H9 (cell line): ENCODE measurements at regions not wholly inside any gene's neighbourhood (a gene's known extent, or its start where the extent isn't known, plus 50 kb on each side); places are given as distances from the start of the nearest gene placed in this dataset.

Experiments
- DNase-seq: peaks from one replicate; pipeline ENCODE4 v3.0.0-alpha.2; 2017
- H2AFZ ChIP-seq: one replicate; pipeline ENCODE4 v1.6.1; 2013; ENCODE audit warnings: mild to moderate bottlenecking, low read length, control low read depth, moderate library complexity
- H2AK5ac ChIP-seq: 2 replicates; pipeline ENCODE4 v1.6.1; 2013; ENCODE audit warnings: low read length, control low read depth, mixed read lengths; ENCODE audit not compliant: insufficient read length
- H2BK120ac ChIP-seq: one replicate; pipeline ENCODE4 v1.6.1; 2013; ENCODE audit warnings: low read depth, mild to moderate bottlenecking, low read length, control low read depth, inconsistent platforms; ENCODE audit not compliant: poor library complexity, severe bottlenecking
- H2BK12ac ChIP-seq: 2 replicates; pipeline ENCODE4 v1.6.1; 2013; ENCODE audit warnings: low read length, control low read depth, mixed read lengths, low read depth; ENCODE audit not compliant: insufficient read length
- H2BK15ac ChIP-seq: 2 replicates; pipeline ENCODE4 v1.6.1; 2013; ENCODE audit warnings: low read depth, low read length, control low read depth
- H2BK20ac ChIP-seq: one replicate; pipeline ENCODE4 v1.6.1; 2013; ENCODE audit warnings: low read depth, mild to moderate bottlenecking, low read length, control low read depth, inconsistent platforms; ENCODE audit not compliant: poor library complexity, severe bottlenecking
- H2BK5ac ChIP-seq: 2 replicates; pipeline ENCODE4 v1.6.1; 2013; ENCODE audit warnings: low read length, control low read depth, mixed read lengths; ENCODE audit not compliant: insufficient read length
- H3K14ac ChIP-seq: 2 replicates; pipeline ENCODE4 v1.6.1; 2013; ENCODE audit warnings: low read length, control low read depth; ENCODE audit not compliant: insufficient read depth
- H3K18ac ChIP-seq: 2 replicates; pipeline ENCODE4 v1.6.1; 2013; ENCODE audit warnings: low read depth, mild to moderate bottlenecking, mixed read lengths, low read length, control low read depth; ENCODE audit not compliant: insufficient read length
- H3K23ac ChIP-seq: 2 replicates; pipeline ENCODE4 v1.6.1; 2013; ENCODE audit warnings: low read length, control low read depth, mixed read lengths, low read depth; ENCODE audit not compliant: insufficient read length
- H3K23me2 ChIP-seq: 2 replicates; pipeline ENCODE4 v1.6.1; 2013; ENCODE audit warnings: low read depth, mild to moderate bottlenecking, mixed read lengths, low read length, control low read depth; ENCODE audit not compliant: insufficient read length, poor library complexity, severe bottlenecking
- H3K27ac ChIP-seq: 2 replicates; pipeline ENCODE4 v1.5.1; 2013; ENCODE audit warnings: low read length, control low read depth, mixed read lengths, low read depth; ENCODE audit not compliant: insufficient read length
- H3K27me3 ChIP-seq: 2 replicates; pipeline ENCODE4 v1.6.1; 2013; ENCODE audit warnings: low read length, control low read depth, inconsistent platforms; ENCODE audit not compliant: insufficient read depth
- H3K4ac ChIP-seq: 2 replicates; pipeline ENCODE4 v1.6.1; 2013; ENCODE audit warnings: low read depth, mild to moderate bottlenecking, control low read depth, inconsistent platforms, low read length, moderate library complexity
- H3K4me1 ChIP-seq: 2 replicates; pipeline ENCODE4 v1.6.1; 2013; ENCODE audit warnings: low read length, control low read depth, inconsistent platforms; ENCODE audit not compliant: insufficient read depth
- H3K4me2 ChIP-seq: 2 replicates; pipeline ENCODE4 v1.6.1; 2013; ENCODE audit warnings: low read length, control low read depth, mixed read lengths; ENCODE audit not compliant: insufficient read length, insufficient read depth
- H3K56ac ChIP-seq: 2 replicates; pipeline ENCODE4 v1.6.1; 2013; ENCODE audit warnings: low read depth, mild to moderate bottlenecking, mixed read lengths, low read length, control low read depth; ENCODE audit not compliant: insufficient read length
- H3K79me1 ChIP-seq: 2 replicates; pipeline ENCODE4 v1.6.1; 2013; ENCODE audit warnings: low read depth, mild to moderate bottlenecking, moderate library complexity, low read length, control low read depth, inconsistent platforms; ENCODE audit not compliant: insufficient read depth, poor library complexity, severe bottlenecking
- H3K79me2 ChIP-seq: 2 replicates; pipeline ENCODE4 v1.6.1; 2013; ENCODE audit warnings: low read length, control low read depth, inconsistent platforms; ENCODE audit not compliant: insufficient read depth
- H3K9ac ChIP-seq: 2 replicates; pipeline ENCODE4 v1.6.1; 2013; ENCODE audit warnings: low read length, control low read depth, mixed read lengths; ENCODE audit not compliant: insufficient read length; ENCODE audit errors: extremely low read depth
- H3K9me3 ChIP-seq: one replicate; pipeline ENCODE4 v1.6.1; 2013; ENCODE audit warnings: low read depth, low read length, inconsistent platforms; ENCODE audit not compliant: control insufficient read depth
- H3T11ph ChIP-seq: one replicate; pipeline ENCODE4 v1.6.1; 2013; ENCODE audit warnings: mild to moderate bottlenecking, low read length, control low read depth, inconsistent platforms
- H4K20me1 ChIP-seq: one replicate; pipeline ENCODE4 v1.6.1; 2013; ENCODE audit not compliant: control insufficient read depth, insufficient read length, insufficient read depth
- H4K5ac ChIP-seq: 2 replicates; pipeline ENCODE4 v1.6.1; 2013; ENCODE audit warnings: low read depth, mild to moderate bottlenecking, mixed read lengths, low read length, control low read depth; ENCODE audit not compliant: insufficient read length
- H4K8ac ChIP-seq: replicated peaks from 2 replicates; pipeline ENCODE4 v1.6.1; 2013; ENCODE audit warnings: low read length, control low read depth, mixed read lengths, low read depth; ENCODE audit not compliant: insufficient read length
- H4K91ac ChIP-seq: 2 replicates; pipeline ENCODE4 v1.6.1; 2013; ENCODE audit warnings: low read depth, mild to moderate bottlenecking, moderate library complexity, mixed read lengths, low read length, control low read depth; ENCODE audit not compliant: insufficient read length
- H3K27ac Mint-ChIP-seq, 3 experiments: 2 replicates in 2 of 3; 3 replicates in 1 of 3; pipeline ENCODE4 v1.8.0; 2020 to 2021; ENCODE audit warnings: mixed read lengths in 3 of 3, mild to moderate bottlenecking in 1 of 3, moderate library complexity in 1 of 3
- H3K27me3 Mint-ChIP-seq: 2 replicates; pipeline ENCODE4 v1.8.0; 2021; ENCODE audit warnings: low read depth, mild to moderate bottlenecking, moderate library complexity, mixed read lengths
- H3K36me3 Mint-ChIP-seq, 3 experiments: 2 replicates in 2 of 3; 3 replicates in 1 of 3; pipeline ENCODE4 v1.8.0; 2020 to 2021; ENCODE audit warnings: low read depth in 3 of 3, mixed read lengths in 3 of 3; ENCODE audit not compliant: insufficient read depth in 1 of 3
- H3K4me1 Mint-ChIP-seq, 2 experiments: 2 replicates each; pipeline ENCODE4 v1.8.0; 2020; ENCODE audit warnings: mixed read lengths in 2 of 2
- H3K4me3 Mint-ChIP-seq, 2 experiments: 2 replicates in 1 of 2; 3 replicates in 1 of 2; pipeline ENCODE4 v1.8.0; 2020 to 2021; ENCODE audit warnings: mild to moderate bottlenecking in 2 of 2, mixed read lengths in 2 of 2, moderate library complexity in 1 of 2
- H3K9me3 Mint-ChIP-seq, 2 experiments: 2 replicates in 1 of 2; 3 replicates in 1 of 2; pipeline ENCODE4 v1.8.0; 2020; ENCODE audit warnings: mild to moderate bottlenecking in 2 of 2, mixed read lengths in 2 of 2, moderate library complexity in 1 of 2
- WGBS: extraction: QIAGEN DNeasy Blood & Tissue Kit; methylation state at CpG from one replicate; pipeline ENCODE4 v1.1.7; 2013; ENCODE audit warnings: missing lambda C conversion rate, low lambda C conversion rate, mixed read lengths; ENCODE audit not compliant: insufficient read length; ENCODE audit errors: extremely low coverage; 5-methylcytosine and 5-hydroxymethylcytosine counted together
- TF ChIP-seq, protein P1 (sequence below): fragments of 200-600 bp; sonication (generic); conservative IDR thresholded peaks from 3 replicates; pipeline ENCODE4 v1.8.0; 2021; ENCODE audit warnings: antibody characterized with exemption, mild to moderate bottlenecking

DNA sequence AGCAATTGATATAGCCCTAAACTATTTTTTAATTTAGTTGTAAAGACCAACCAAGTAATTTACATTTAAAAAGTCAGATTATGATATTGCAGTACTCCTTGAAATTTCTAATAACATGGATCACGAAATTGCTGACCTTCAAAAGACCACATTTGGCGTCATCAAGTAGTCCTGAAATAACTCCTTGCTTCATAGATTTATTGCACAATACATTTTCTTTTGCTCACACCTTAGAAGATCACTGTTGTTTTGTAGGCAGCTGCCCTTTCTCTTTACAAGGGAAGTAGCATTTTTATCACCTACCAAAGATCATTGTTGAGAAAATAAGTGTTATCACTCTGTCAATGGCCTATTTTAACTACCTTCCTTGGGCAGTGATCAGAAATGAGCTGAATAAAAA lies 815.8 kb downstream of the METTL15 start:
- Histone ChIP-seq H2AFZ (no peak overlapping the region), H3K4me1 (no peaks in the 10 kb centered on the region; the same call in 1 of the 2 replicates), H3K79me2 (no peaks in the 10 kb centered on the region), H3K4ac (no peak overlapping the region), H3K9me3 (no peaks in the 10 kb centered on the region), H3K56ac (no peak overlapping the region), H2BK5ac (no peak overlapping the region), H4K20me1 (no peaks in the 10 kb centered on the region), H3K18ac (no peak overlapping the region), H2AK5ac (no peak overlapping the region), H2BK120ac (no peak overlapping the region), H4K91ac (no peak overlapping the region), H3K27me3 (no peaks in the 10 kb centered on the region), H2BK12ac (no peak overlapping the region), H2BK20ac (no peak overlapping the region), H3K27ac (no peak overlapping the region), H2BK15ac (no peak overlapping the region), H3T11ph (no peak overlapping the region), H3K79me1 (no peaks in the 10 kb centered on the region), H3K14ac (no peak overlapping the region), H3K23me2 (no peaks in the 10 kb centered on the region), H4K5ac (no peak overlapping the region), H3K9ac (no peak overlapping the region), H3K23ac (no peak overlapping the region), H4K8ac (no peak overlapping the region), H3K4me2 (no peak overlapping the region)
- no peak overlapping the region for H3K27ac Mint-ChIP-seq
- H3K4me3 Mint-ChIP-seq = no peak overlapping the region
- no peaks in the 10 kb centered on the region; a peak in 1 of 5 replicates for H3K9me3 Mint-ChIP-seq
- H3K27me3 Mint-ChIP-seq = no peaks in the 10 kb centered on the region
- no CpG with 5 or more reads among the region's 2 CpGs for WGBS
- peaks cover 10 to 18% of the 10 kb centered on the region in 2 experiments for H3K4me1 Mint-ChIP-seq
- no peak for DNase-seq
- TF ChIP-seq, protein P1, sequence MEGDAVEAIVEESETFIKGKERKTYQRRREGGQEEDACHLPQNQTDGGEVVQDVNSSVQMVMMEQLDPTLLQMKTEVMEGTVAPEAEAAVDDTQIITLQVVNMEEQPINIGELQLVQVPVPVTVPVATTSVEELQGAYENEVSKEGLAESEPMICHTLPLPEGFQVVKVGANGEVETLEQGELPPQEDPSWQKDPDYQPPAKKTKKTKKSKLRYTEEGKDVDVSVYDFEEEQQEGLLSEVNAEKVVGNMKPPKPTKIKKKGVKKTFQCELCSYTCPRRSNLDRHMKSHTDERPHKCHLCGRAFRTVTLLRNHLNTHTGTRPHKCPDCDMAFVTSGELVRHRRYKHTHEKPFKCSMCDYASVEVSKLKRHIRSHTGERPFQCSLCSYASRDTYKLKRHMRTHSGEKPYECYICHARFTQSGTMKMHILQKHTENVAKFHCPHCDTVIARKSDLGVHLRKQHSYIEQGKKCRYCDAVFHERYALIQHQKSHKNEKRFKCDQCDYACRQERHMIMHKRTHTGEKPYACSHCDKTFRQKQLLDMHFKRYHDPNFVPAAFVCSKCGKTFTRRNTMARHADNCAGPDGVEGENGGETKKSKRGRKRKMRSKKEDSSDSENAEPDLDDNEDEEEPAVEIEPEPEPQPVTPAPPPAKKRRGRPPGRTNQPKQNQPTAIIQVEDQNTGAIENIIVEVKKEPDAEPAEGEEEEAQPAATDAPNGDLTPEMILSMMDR = no peak
- H3K36me3 Mint-ChIP-seq = no peaks in the 10 kb centered on the region
